ENCODE measurements at regions not wholly inside any gene's neighbourhood (a gene's known extent, or its start where the extent isn't known, plus 50 kb on each side); places are given as distances from the start of the nearest gene placed in this dataset.

GRCh38 chr2:164328310-164328709 is 293.0 kb downstream of the GRB14 start:
- no peaks in the 10 kb centered on the region for H3K4me1 ChIP-seq
- no peaks in the 10 kb centered on the region for H3K9me3 ChIP-seq
- no peak overlapping the region for H3K4me3 ChIP-seq
- TF ChIP-seq POLR2A (IDR thresholded peaks at IDR 0.05) (no peak), POLR2AphosphoS5 (IDR thresholded peaks at IDR 0.05; ENCODE audit: insufficient read depth in 1 of 2, low read depth in 1 of 2) (no peak), CTCF (IDR thresholded peaks at IDR 0.05) (no peak)
- no peak for DNase-seq (ENCODE audit: extremely low spot score in 2 of 2)
- H3K27me3 ChIP-seq, result no peaks in the 10 kb centered on the region
- no peak overlapping the region for H3K27ac ChIP-seq
- no peaks in the 10 kb centered on the region for H3K36me3 ChIP-seq
- intact Hi-C loops (cut with DNase I), result no loop called here

- TF ChIP-seq POLR2AphosphoS5 (IDR thresholded peaks at IDR 0.05; ENCODE audit: insufficient read depth in 1 of 2, low read depth in 1 of 2), result no peak
- no peak for TF ChIP-seq POLR2A (IDR thresholded peaks at IDR 0.05)
- no peak for TF ChIP-seq CTCF (IDR thresholded peaks at IDR 0.05)
- H3K4me3 ChIP-seq, result no peak overlapping the region
- DNase-seq (ENCODE audit: extremely low spot score in 2 of 2), result no peak
- no peaks in the 10 kb centered on the region for H3K36me3 ChIP-seq
- H3K9me3 ChIP-seq, result no peaks in the 10 kb centered on the region
- no peaks in the 10 kb centered on the region for H3K27me3 ChIP-seq
- no peak overlapping the region for H3K27ac ChIP-seq
- no peaks in the 10 kb centered on the region for H3K4me1 ChIP-seq
- intact Hi-C loops (cut with DNase I), result no loop called here
These were observed 297.3 kb downstream of the GRB14 start for GRCh38 chr2:164323978-164324377.

- Histone ChIP-seq H3K4me1 (no peaks in the 10 kb centered on the region), H3K9me3 (no peaks in the 10 kb centered on the region), H3K27ac (no peak overlapping the region), H3K36me3 (no peaks in the 10 kb centered on the region), H3K27me3 (no peaks in the 10 kb centered on the region), H3K4me3 (no peak overlapping the region)
- TF ChIP-seq CTCF (IDR thresholded peaks at IDR 0.05) (no peak), POLR2AphosphoS5 (IDR thresholded peaks at IDR 0.05; ENCODE audit: insufficient read depth in 1 of 2, low read depth in 1 of 2) (no peak), POLR2A (IDR thresholded peaks at IDR 0.05) (no peak)
- intact Hi-C loops (cut with DNase I), result no loop called here
- no peak for DNase-seq (ENCODE audit: extremely low spot score in 2 of 2)
These were observed 307.1 kb downstream of the GRB14 start for GRCh38 chr2:164314148-164314547.

- no peaks in the 10 kb centered on the region for H3K27me3 ChIP-seq
- H3K27ac ChIP-seq, result no peak overlapping the region
- DNase-seq (ENCODE audit: extremely low spot score in 2 of 2), result no peak
- H3K9me3 ChIP-seq, result no peaks in the 10 kb centered on the region
- no peaks in the 10 kb centered on the region for H3K36me3 ChIP-seq
- no peak overlapping the region for H3K4me3 ChIP-seq
- no peaks in the 10 kb centered on the region for H3K4me1 ChIP-seq
- intact Hi-C loops (cut with DNase I), result no loop called here
- no peak for TF ChIP-seq POLR2A (IDR thresholded peaks at IDR 0.05)
- no peak for TF ChIP-seq POLR2AphosphoS5 (IDR thresholded peaks at IDR 0.05; ENCODE audit: insufficient read depth in 1 of 2, low read depth in 1 of 2)
These were observed 314.4 kb downstream of the GRB14 start for GRCh38 chr2:164306872-164307271.

- intact Hi-C loops (cut with DNase I), result no loop called here
- Histone ChIP-seq H3K27me3 (no peaks in the 10 kb centered on the region), H3K4me3 (no peak overlapping the region), H3K27ac (no peak overlapping the region), H3K9me3 (no peaks in the 10 kb centered on the region), H3K36me3 (no peaks in the 10 kb centered on the region), H3K4me1 (no peaks in the 10 kb centered on the region)
- TF ChIP-seq POLR2A (IDR thresholded peaks at IDR 0.05), result no peak
- no peak for TF ChIP-seq CTCF (IDR thresholded peaks at IDR 0.05)
- no peak for TF ChIP-seq POLR2AphosphoS5 (IDR thresholded peaks at IDR 0.05; ENCODE audit: insufficient read depth in 1 of 2, low read depth in 1 of 2)
- no peak for DNase-seq (ENCODE audit: extremely low spot score in 2 of 2)
These were observed 318.5 kb downstream of the GRB14 start for GRCh38 chr2:164302786-164303185.

GRCh38 chr2:164288235-164288634 is 333.0 kb downstream of the GRB14 start:
- TF ChIP-seq POLR2A (IDR thresholded peaks at IDR 0.05) (no peak), POLR2AphosphoS5 (IDR thresholded peaks at IDR 0.05; ENCODE audit: insufficient read depth in 1 of 2, low read depth in 1 of 2) (no peak), CTCF (IDR thresholded peaks at IDR 0.05) (no peak)
- Histone ChIP-seq H3K9me3 (no peaks in the 10 kb centered on the region), H3K27me3 (no peaks in the 10 kb centered on the region), H3K36me3 (no peaks in the 10 kb centered on the region), H3K27ac (no peak overlapping the region), H3K4me1 (no peaks in the 10 kb centered on the region), H3K4me3 (no peak overlapping the region)
- intact Hi-C loops (cut with DNase I), result no loop called here
- DNase-seq (ENCODE audit: extremely low spot score in 2 of 2), result no peak

Data from vagina (tissue), 2 donors.